ENCODE measurements at regions not wholly inside any gene's neighbourhood (a gene's known extent, or its start where the extent isn't known, plus 50 kb on each side); places are given as distances from the start of the nearest gene placed in this dataset.

GRCh38 chr6:105966481-105966880 lies 119.7 kb upstream of the PRDM1 start:
- DNase-seq (ENCODE audit: low read depth in 4 of 4, low spot score in 1 of 4), result no peak

GRCh38 chr6:105964979-105965760 lies 121.0 kb upstream of the PRDM1 start:
- DNase-seq (ENCODE audit: low read depth in 4 of 4, low spot score in 1 of 4), result no peak

GRCh38 chr6:105954148-105954547 lies 132.0 kb upstream of the PRDM1 start:
- DNase-seq (ENCODE audit: low read depth in 4 of 4, low spot score in 1 of 4), result no peak

DNA sequence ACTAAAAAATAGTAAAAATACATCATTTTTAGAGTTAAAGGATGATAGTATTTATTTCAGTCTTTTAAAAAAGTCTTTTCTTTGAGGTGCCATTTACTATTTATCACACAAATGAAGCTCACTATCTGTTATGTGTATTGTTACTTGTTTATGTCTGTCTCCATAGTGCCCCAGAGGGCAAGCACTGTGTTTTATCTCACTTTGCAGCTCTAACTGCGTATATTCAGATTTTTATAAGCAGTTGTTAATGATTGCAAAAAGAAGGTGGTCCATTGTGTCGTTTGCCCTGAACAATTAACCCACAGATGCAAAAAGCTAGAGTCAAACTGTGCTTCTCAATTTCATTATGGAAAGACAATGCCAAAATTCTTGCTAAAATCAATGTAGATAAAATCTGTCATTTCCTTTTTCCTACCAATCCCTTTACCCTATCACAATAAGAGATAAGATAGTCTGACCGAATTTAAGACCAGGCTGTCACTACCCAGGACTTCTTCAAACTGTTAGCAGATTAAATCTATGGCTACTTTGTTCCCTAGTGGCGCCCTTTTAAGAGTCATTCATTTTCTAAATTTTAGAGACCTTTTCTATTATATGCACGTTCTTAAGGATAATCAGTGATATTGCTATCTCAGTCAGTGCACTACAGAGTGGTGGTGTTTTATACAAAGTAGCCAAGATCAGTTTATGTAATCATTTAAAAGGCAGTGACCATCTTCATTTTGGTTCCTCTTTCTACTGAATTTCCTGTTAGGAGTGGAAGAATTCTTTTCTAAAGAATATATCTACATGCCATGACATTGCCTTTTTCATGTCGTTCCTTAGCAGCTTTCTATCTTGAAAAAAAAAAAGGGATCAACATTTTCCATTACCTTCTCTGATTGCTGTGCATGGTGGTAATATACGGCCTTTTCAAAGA lies 133.1 kb upstream of the PRDM1 start:
- DNase-seq (ENCODE audit: low read depth in 4 of 4, low spot score in 1 of 4), result no peak

DNA sequence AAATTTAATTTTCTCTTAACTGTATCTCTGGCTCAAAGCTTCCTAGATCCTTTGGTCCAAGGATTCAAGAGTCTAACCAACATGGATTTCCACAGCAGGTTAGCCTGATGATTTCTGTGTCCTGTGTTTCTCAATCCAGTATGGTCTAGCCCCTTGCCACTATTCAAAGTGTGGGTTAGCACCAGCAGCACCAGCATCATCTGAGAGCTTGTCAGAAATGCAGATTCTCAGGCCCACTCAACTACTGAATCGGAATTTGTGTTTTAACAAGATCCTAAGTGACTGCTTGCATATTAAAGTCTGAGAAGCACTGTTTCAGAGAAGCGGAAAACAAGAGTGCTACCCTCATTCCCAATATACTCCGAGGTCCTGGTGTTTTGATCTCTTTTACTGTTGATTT lies 133.8 kb upstream of the PRDM1 start:
- no peak for DNase-seq (ENCODE audit: low read depth in 4 of 4, low spot score in 1 of 4)

GRCh38 chr6:105951322-105951721 lies 134.8 kb upstream of the PRDM1 start:
- no peak for DNase-seq (ENCODE audit: low read depth in 4 of 4, low spot score in 1 of 4)

GRCh38 chr6:105949869-105950268 lies 136.3 kb upstream of the PRDM1 start:
- DNase-seq (ENCODE audit: low read depth in 4 of 4, low spot score in 1 of 4), result no peak

DNA sequence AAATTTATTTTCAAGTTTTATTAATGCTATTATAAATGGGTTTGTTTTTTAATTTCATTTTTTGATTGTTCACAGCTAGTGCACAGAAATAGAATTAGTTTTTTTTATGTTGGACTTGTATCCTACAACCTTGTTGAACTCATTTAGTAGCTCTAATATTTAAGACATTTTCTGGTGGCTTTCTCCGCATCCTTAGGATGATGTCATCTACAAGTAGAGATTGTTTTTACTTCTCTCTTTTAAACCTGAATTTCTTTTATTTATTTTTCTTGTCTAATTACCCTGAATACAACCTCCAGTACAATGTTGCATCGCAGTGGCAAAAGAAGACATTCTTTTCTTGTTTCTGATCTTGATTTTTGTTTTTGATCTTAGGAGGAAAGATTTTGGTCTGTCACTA lies 142.6 kb upstream of the PRDM1 start:
- DNase-seq (ENCODE audit: low read depth in 4 of 4, low spot score in 1 of 4), result no peak

GRCh38 chr6:105941621-105942412 lies 144.3 kb upstream of the PRDM1 start:
- no peak for DNase-seq (ENCODE audit: low read depth in 4 of 4, low spot score in 1 of 4)

DNA sequence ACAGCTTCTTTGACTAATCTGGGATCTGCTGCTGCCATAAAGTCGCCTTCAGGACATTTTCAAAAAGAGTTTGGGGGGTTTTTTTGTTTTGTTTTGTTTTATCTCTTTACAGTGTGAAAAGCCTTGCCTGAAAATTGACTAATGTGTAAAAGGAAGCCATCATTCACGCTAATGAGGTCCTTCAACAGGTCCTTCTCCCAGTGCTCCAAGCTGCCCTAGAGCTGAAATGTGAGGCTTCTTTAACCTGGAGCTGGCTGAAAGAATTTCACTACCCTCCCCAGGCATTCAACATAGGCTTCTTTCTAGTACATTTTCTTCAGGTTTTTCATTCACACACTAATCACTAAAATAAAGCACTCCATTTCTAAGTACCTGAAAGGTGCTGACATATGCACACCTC lies 145.1 kb upstream of the PRDM1 start:
- DNase-seq (ENCODE audit: low read depth in 4 of 4, low spot score in 1 of 4), result no peak

DNA sequence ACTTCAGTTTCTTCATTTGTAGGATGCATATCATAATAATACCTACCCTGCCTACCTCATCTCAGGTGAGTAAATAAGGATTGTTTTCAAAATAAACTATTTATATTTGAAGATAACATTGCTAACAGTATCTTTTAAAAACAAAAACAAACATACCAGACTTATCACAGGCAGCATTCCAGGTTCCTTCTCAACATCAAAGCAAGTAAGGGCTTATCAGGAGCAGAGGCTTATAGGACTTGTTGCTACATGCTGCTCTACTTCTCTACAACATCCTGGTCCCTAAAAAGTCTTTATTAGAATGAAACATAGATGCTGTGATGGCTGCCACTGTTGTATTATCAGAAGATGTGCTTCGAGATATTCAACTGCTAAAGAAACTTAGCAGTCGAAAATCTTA lies 149.2 kb upstream of the PRDM1 start:
- DNase-seq (ENCODE audit: low read depth in 4 of 4, low spot score in 1 of 4), result no peak

DNA sequence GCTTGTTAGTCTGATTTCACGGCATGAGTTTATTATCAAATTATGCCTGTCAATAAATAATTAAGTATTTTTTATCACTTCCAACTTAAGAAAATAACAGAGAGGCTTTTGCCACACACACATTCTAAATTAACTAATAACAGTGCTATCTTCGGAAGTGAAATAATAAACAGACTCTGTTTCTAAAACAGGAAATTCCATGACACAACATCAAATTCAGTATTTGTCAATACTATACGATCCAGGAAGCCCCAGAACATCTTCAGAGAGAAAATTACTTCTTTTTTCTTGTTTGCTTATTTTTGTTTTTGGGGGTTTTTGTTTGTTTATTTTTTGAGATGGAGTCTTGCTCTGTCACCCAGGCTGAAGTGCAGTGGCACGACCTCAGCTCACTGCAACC lies 150.7 kb upstream of the PRDM1 start:
- no peak for DNase-seq (ENCODE audit: low read depth in 4 of 4, low spot score in 1 of 4)

GRCh38 chr6:105934708-105935107 lies 151.4 kb upstream of the PRDM1 start:
- no peak for DNase-seq (ENCODE audit: low read depth in 4 of 4, low spot score in 1 of 4)

DNA sequence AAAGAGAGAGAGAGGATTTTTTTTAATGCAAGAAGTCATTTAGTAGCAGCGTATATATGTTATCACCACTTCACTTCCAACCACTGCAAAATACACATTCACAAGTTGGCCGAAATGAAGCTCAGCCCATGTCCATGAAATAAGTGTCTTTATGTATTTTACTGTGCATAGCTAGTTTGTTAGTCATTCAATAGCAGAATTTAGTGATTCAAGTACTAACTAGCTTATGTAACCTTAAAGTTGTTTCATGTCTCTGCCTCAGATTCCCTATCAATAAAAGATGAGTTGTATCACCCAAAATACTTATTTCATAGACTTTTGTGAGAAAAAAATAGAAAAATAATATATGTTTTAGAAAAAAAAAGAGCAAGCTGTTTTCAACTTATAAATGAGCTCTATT lies 153.7 kb upstream of the PRDM1 start:
- DNase-seq (ENCODE audit: low read depth in 4 of 4, low spot score in 1 of 4), result no peak

- no peak for DNase-seq (ENCODE audit: low read depth in 4 of 4, low spot score in 1 of 4)
Measured at GRCh38 chr6:105929626-105930025, 156.5 kb upstream of the PRDM1 start.

DNA sequence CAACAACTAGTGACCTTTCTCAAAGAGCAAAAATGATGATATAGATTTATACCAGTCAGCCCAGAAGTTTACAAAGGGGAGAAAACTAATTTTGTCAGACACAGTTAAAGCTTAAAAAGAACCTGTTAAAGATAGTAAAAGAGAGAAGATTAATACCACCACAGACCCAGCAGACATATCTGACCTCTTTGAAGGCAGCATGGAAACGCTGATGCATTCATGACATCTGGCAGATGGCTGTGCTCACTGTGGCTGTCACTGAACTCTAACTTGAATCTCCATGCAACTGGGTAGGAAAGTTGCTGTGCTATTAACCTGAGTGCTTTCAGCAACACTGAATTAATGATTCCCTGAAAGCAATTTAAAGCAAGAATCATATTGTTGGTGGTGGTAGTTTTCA lies 159.8 kb upstream of the PRDM1 start:
- DNase-seq (ENCODE audit: low read depth in 4 of 4, low spot score in 1 of 4), result no peak

DNA sequence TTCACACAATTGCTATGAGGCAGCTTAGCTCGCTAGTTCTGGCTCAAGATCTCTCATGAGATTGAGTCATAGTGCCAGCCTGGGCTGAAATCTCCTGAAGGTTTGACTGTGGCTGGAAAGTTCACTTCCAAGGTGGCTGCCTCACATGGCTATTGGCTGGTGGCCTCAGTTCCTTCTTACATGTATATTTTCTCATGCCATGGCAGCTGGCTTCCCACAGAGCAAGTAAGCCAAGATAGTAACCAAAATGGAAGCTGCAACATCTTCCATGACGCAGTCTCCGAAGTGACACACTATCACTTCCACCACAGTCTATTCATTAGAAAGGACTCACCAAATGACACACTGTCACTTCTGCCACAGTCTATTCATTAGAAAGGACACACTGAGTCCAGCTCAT lies 160.4 kb upstream of the PRDM1 start:
- no peak for DNase-seq (ENCODE audit: low read depth in 4 of 4, low spot score in 1 of 4)

DNA sequence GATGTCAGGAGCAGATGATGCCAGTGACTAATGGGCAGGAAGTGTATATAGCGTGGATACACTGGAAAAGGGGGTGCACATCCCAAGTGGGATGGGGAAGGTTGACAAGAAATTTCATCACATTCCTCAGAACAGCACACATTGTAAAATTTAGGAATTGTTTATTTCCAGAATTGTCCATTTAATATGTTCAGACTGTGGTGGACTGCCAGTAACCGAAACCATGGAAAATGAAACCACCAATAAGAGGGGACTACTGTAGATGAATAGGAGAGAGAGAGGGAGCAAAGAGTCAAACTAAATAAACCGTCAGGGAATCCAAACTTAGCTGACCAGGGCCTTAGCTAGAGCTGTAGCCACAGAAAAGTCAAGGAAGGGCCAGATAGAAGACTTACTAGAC lies 164.4 kb upstream of the PRDM1 start:
- DNase-seq (ENCODE audit: low read depth in 4 of 4, low spot score in 1 of 4), result no peak

GRCh38 chr6:105920071-105920470 lies 166.1 kb upstream of the PRDM1 start:
- DNase-seq (ENCODE audit: low read depth in 4 of 4, low spot score in 1 of 4), result no peak

DNA sequence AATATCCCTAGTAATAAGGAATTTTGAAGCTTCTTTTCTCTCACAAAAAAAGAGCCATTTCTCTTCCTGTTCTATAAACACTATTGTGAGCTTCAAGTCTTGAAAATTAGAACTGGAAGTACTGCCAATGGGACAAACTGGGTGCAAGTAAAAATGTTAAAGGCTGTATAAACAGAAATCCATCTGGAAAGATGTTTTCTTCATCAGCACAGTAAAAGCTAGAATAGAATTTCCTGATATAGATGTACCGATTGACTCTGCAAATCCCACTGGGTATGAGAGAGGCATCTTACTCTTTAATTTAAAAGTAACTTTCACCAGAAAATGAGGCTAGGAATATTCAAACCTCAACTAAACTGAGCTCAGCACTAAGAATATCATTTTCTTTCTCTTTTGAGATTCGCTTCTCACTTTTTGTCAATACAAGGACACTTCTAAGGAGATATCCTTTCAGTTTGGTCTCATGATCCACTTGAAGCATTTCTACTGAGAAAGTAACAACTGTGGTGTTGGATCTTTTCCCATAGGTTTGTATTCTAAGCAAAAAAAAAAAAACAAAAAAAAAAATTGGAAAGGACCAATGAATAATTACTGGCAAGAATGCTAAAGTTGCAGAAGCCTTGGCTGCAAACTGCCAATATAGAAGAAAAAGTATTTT lies 169.0 kb upstream of the PRDM1 start:
- no peak for DNase-seq (ENCODE audit: low read depth in 4 of 4, low spot score in 1 of 4)

DNA sequence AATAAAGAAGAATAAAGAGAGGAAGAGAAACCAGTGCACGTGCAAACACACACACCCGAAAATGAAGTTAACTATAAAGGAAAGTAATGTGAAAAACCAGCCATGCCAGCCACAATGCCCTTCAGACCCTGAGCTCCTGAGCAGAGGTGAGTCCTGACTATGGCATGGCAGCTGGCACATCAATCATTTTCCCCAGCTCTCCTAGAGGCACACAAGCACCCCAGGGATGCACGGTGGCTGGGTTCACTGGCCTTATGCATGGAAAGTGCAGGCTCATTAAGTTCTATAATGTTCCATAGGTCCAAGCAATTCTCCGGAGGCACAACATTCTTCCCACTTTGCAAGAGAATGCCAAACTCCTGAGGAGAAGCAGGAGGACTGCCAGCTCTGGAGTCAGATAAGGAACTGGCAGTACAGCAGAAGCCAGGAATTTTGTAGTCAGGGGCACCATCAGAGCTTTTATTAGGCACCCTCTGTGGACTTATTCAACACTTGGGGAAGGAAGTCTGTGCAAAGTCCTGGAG lies 175.0 kb upstream of the PRDM1 start:
- no peak for DNase-seq (ENCODE audit: low read depth in 4 of 4, low spot score in 1 of 4)

Measured in stimulated activated CD4-positive, alpha-beta T cell treated with anti-CD3 and anti-CD28 coated beads, Interleukin-1b, Interleukin-23, amount 100 ng/mL, for 24 hours (primary cell).